GM19239 (cell line): ENCODE measurements at regions not wholly inside any gene's neighbourhood (a gene's known extent, or its start where the extent isn't known, plus 50 kb on each side); places are given as distances from the start of the nearest gene placed in this dataset.
A peak's percentile ranks its signal among the peaks of the same experiment; 100 is the strongest.

Experiments used
- DNase-seq: peaks from one replicate; pipeline ENCODE4 v3.0.0; 2011; ENCODE audit warnings: low spot score; ENCODE audit not compliant: insufficient read length
- FAIRE-seq: peaks from 2 replicates; lab custom pipeline; 2011; peaks lifted over from hg19 to GRCh38; lab: Jason Lieb, UNC

DNA sequence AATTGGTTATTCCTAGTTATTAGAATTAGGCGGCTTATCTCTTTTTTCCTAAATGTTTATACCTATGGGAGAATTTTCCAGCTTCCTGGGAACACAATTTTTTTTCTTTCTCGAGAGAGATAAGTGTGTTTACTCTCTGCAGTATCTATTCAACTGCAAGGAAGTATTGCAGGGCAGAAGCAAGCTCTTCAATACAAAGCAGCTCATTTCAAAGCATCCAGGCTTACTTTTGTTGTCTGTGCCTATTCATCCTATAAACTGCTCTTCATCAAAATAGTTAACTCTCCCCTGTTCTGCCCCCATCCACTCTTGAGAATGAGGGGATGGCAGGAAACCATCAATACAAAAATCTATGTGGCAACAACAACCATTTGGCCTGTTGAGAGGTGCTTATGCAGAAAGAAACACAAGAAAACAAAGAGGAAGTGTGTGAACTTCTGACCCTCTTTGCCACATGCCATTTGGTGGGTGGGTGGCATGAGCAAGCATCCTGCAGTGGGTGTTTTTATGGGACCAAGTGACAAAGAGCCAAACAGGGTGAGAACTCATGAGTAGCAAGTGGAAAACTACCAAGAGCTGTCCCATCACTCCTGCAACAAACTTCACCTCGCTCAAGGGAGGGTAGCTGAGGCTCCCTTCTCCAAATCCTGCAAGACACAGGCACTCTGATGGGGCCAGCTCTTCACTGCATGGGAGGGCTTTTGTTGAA is 50.6 kb upstream of the MRPS6 start:
- DNase-seq, result no peak

DNA sequence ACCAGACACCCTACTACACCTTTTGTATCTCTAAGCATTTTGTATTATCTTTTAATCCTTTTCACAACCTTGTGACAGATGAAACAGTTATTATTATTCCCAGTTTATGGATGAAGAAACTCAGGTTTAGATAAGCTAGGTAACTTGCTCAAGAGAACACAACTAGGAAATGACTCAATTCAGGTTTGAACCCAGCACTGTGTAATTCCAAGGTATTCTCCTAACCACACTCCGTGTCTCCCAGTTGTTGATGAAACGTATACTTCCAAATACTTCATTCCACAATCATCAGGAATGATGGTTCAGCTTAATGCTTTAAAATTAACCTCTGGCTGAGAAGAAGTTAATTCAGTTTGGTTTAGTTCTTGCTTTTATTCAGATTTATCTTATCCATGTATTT is 51.7 kb upstream of the MRPS6 start:
- FAIRE-seq (peak; percentile 44), DNase-seq (no peak)

More for the DNA sequence above, 50.6 kb upstream of the MRPS6 start:
- FAIRE-seq, result peak; percentile 67

DNA sequence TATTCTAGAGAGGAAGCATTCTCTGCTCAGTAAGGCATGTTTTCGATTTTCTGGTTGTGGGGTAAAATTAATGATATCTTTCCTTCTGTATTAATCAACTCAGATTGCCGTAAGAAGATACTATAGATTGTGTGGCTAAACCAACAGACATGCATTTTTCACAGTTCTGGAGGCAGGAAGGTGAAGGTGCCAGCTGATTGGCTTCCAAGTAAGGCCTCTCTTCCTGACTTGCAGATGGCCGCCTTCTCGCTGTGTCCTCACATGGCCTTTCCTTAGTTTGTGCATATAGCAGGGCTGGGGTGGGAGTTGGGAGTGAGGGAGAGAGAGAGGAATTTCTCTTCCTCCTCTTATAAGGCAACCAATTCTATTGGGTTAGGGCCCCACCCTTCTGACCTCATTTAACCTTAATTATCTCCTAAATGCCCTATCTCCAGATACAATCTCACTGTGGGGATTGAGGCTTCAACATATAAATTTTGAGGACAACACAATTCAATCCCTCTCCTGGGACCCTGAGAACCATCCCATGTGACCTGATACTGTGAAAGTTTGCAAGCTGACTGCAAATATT is 52.3 kb upstream of the MRPS6 start:
- DNase-seq (no peak), FAIRE-seq (peak; percentile 23)

DNA sequence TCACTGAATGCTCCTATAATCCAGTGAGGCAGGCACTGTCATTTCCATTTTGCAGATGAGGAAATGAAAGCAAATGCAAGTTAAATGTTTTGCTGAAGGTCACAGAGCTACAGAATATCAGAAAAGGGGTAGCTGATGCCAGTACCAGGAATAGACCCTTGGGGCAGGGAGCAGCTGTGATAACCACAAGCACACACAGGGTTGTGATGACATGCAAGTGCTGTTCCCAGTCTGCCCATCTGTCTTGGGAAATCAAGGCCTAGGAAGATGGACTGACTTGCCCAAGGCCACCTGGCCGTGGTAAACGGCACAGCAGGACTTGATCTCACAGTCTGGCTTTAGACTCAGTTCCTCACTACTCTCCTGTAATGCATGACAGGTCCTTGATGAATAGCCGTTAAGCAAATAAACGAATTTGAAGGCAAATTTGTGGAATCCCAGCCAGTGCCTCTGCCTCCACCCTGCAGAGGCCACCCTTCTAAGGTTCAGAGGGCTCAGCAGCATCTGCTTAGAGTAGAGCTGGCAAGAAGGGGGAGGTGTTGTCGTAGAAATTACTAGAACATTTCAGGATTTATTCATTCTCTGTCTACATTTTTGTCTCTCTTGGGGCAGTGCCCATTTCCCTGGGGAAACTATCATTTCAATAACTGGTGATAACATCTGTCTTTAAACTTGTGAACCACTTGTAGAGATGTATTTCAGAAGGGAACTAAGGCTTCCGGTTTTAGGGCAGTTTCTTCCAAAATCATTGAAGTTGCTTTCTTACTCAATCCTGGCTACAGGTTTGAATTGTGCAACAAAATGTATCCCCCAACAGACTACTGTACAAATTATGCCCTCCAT is 53.2 kb upstream of the MRPS6 start:
- FAIRE-seq, result peak; percentile 98

DNA sequence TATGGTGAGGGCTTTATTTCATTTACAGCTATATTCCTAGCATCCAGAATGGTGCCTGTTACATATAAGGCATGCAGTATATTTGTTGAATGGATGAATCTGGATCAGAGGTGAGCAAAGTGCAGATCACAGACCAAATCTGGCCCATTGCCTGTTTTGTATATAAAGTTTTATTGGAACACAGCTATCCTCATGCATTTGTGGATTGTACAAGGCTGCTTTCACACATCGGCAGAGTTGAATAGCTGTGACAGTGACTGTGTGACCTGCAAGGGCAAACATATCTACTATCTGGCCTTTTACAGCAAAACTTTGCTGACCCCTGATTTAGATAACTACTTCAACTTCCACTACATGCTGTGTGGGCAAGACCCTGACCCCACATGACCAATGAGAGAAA is 54.0 kb upstream of the MRPS6 start:
- FAIRE-seq (no peak), DNase-seq (no peak)

More for the DNA sequence above, 53.2 kb upstream of the MRPS6 start:
- no peak for DNase-seq

DNA sequence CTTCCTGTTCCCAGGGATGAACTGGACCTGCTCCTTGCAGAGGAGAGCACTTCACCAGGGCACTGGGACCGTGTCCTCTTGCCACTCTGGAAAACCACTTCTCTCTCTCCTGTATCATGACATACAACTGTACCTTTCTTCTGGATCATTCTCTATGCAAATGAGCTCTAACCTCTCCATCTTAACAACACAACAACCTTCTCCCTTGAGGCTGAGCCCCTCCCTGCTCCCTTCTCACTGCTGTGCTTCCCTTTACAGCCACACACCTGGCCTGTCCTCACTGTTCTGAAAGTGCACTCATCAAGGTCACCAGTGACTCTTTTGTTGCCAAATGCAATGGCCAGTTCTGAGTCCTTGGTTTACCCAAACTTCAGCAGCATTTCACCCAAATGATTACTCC is 54.5 kb upstream of the MRPS6 start:
- FAIRE-seq (peak; percentile 87), DNase-seq (no peak)

DNA sequence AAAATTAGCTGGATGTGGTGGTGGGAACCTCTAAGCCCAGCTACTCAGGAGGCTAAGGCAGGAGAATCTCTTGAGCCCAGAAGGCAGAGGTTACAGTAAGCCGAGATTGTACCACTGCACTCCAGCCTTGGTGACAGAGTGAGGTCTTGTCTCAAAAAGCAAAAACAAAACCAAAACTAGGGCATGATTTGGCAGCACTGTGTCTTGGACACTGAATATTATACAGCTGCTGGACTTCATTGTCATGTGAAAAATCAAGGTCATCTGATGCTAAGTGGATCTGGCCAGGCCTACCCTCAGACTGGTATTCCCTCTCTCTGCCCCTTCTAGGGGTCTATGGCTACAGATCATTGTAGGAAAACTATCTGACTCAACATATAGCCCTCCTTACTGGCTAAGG is 55.2 kb upstream of the MRPS6 start:
- DNase-seq, result no peak
- FAIRE-seq, result peak; percentile 90

DNA sequence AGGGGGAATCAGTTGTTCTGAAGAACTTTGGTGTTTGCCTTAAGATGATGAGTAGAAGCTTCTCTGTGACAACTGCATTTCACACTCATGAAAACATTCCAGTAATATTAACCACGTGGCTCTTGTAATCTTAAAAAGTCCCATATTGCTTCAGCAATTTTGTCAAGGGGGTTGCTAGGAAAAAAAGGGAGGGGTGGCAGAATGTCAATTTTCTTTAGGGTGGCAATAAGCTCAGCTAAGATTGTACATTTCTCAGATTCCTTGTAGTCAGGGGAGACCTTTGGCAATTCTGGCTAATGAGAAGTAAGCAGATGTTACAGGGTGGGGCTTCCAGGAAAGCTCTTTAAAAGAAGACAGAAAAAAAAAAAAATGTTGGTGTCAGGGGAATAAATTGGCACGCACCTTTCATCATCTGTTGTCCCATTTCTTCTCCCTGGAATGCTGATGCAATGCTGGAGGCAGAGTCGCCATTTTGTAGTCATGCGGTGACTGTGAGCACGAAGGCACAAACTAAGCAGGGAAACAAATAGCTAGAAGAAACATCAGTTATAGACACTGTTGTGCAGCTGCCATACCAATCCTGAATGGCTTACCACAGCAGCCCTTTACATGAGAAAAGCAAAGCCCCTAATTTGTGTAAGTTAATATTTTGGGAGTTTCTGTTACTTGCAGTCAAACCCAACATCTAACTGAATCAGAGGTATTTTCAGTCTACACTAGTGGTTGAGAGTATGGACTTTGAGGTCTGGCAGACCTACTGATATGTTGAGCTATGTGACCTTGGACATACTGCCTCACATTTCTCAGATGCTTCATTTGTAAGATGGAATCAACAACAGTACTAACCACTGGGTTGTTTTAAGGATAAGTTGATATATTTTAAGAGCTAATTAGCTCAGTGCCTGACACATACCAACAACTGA is 56.1 kb upstream of the MRPS6 start:
- FAIRE-seq (peak; percentile 91), DNase-seq (no peak)

DNA sequence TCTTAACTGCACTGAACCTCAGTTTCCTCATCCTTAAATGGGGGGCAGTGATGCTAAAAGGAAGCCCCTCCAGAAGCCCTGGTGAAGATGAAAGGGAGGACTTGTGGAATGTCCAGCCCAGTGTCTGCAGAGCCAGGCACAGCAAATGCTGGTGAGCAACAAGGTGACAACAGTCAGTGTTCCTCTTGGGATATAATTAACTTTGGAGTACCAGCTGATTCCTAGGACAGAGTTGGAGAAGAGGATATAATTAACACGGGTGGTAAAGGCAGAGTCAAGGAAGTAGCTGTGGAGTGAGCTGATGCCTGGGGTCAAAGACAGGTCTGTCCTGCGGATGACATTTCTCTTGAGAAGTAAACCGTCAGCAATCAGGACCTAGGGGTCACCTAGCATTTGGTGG is 60.7 kb upstream of the MRPS6 start:
- no peak for DNase-seq
- FAIRE-seq, result no peak

DNA sequence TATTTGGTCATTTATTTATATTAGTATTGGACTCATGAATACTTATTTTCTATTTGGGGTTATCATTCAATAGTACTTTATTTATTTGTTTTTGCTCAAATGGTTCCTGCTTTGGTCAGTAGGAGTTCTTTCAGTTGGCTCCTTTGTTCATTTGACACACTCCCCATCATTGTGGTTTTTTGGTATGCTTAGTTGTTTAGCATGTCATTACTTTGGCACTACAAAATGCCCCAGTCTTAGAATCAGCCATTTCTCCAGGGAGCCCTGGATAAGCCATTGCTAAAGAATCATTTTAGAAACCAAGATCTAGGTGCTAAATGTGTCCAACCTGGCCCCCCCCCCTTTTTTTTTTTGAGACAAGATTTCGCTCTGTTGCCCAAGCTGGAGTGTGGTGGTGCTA is 61.7 kb upstream of the MRPS6 start:
- DNase-seq, result no peak
- FAIRE-seq, result no peak

DNA sequence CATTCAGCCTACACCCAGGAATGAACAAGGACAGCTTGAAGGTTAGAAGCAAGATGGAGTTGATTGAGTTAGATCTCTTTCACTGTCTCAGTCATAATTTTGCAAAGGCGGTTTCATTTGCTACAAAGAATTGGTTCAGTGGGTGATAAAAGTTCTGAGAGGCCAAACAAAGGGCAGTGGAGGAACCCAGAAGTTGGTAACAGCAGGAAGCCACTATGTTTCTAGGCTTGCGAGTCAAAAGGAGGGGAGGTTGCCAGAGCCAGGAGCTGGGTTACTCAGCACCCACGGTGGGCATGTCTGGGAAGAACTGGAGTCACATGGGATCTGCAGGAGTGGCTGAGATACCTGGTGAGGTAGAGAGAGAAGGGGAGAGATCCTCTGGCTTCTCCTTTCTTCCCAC is 64.2 kb upstream of the MRPS6 start:
- no peak for FAIRE-seq
- no peak for DNase-seq

DNA sequence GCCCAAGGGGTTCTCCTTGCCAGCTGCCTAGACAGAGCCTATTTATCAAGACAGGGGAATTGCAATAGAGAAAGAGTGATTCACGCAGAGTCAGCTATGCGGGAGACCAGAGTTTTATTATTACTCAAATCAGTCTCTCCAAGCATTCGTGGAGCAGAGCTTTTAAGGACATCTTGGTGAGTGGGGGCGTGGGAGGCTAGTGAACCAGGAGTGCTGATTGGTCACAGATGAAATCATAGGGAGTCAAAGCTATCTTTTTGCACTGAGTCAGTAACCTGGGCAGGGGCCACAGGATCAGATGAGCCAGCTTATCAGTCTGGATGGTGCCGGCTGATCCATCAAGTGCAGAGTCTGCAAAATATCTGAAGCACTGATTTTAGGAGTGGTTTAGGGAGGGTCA is 64.8 kb upstream of the MRPS6 start:
- no peak for FAIRE-seq
- DNase-seq, result no peak

DNA sequence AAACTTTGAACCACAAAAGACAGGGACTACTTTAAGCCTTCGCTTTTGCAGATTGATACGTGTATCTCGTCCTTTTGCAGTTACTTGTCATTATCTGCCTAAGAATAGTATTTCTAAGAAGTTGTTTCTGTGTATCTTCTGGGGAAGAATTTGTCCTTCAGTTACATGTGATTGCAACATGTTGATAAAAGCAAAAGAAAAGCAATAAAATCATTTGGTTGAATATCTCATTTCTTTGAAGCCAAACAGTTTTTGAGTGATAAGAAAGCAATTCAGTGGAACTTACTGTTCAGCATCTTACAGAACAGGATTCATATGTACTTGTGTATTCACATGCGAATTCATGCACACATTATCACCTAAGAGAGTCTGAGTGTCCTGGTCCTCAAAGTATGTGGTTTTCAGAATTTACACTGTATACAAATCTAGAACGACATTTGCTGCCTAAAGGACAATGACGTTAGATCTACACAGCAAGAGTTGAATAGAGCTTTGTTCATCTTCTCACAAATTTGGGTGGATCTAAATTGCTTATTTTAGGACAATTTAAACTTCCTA is 66.7 kb upstream of the MRPS6 start:
- no peak for DNase-seq
- no peak for FAIRE-seq

DNA sequence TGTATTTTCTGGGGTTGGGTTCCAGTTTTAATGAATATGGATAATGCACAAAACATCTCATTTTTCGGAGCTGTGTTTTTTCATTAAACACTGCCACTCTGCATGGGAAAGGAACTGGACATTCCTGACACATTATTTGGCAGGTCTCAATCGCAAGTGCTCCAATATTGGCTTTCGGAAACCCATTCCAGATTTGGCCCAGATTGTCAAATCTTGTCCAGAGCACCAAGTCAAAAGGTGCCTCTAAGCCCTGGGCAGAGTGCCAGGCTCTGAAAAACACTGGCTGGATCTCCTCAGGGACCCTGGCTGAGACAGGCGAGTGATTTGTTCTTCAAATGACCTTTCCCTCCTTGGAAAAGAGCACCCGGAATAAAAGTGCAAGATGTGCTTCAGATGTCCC is 68.4 kb upstream of the MRPS6 start:
- FAIRE-seq, result no peak

DNA sequence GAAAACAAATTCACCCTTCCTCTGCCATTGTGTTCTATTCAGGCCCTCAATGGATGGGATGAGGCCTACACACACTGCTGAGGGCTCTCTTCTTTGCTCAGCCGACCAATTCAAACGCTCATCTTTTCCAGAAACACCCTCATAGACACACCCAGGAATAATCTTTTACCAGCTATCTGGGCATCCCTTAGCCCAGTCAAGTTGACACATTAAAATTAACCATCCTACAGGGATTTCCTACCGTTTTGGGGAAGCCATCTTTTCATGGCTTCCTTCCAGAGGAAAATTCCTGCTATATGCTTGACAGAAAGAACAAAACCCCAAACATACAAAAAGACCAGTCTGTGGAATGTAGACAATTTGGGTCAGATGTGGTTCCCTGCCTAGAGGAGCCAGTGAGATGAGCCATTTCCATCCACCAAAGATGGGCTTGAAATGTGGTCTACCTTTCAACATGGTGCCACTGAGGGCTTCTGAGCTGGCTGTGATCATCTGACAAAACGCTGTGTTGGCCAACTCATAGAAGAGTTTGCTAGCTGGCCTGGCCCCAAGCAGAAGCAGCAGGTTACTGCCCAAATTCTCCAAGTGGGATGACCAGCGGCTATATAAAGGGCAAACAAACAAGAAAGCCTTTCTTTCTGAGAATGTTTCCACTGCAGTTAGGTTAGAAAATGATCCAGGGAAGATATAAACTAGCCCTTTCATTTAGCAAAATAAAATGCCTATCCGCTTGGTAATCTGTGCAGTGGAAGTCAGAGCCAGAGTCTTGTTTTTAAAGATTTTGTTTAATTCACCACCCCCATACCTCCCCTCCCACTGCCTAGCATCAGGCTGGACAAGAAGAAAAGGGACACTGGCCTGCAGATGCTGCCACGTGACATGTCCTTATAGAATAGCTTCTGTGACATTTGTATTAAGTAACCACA is 69.1 kb upstream of the MRPS6 start:
- FAIRE-seq (no peak), DNase-seq (no peak)

More for the DNA sequence above, 68.4 kb upstream of the MRPS6 start:
- no peak for DNase-seq

DNA sequence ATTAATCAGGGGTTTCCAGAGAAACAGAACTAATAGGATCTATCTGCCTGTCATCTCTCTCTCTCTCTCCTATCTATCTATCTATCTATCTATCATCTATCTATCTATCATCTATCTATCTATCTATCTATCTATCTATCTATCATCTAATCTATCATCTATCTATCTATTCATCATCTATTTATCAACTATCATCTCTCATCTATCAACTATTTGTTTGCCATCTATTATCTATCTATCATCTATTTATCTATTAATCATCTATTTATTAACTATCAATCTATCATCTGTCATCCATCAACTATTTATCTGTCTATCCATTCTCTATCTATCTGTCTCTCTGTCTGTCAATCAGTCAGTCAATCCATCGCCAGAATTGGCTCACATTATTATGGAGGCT is 70.0 kb upstream of the MRPS6 start:
- FAIRE-seq, result no peak

DNA sequence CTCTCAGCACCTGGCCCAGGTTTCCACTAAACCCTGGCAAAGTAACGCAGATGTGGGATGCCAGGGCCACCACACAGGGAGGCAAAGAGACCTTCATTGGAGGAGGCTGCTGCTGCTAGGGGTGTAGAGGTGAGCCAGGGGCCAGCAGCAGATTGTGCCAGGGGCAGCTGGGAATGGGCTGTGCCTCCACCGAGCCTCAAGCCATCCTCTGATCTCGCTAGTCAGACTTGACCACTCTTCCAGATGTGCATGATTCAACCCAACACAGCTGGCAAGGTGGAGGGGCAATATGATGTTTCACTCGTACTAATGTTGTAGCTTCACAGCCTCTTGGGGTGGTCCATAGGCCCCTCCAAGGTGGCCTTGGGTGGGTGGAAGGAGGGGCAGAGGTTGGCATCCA is 73.0 kb upstream of the MRPS6 start:
- DNase-seq (no peak), FAIRE-seq (no peak)

More for the DNA sequence above, 70.0 kb upstream of the MRPS6 start:
- no peak for DNase-seq

DNA sequence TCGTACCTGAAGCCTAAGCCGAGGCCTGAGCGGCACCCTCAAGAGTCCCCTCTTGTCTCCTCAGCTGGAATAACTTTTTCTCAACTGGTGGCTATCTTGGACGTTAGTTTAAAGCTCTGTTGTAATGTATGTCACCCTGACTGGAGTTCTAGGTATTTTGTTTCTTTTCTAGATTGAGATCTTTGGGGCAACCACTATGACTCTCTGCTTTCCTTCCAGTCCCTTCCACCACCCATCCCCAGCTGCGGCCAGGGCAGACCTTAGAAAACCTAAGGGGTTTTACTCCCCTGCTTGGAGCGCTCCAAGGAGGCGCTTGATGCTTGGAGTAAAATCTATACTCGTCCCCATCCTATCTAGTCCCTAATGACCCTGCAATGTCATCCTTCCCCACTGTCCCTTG is 74.6 kb upstream of the MRPS6 start:
- no peak for FAIRE-seq
- DNase-seq, result no peak

DNA sequence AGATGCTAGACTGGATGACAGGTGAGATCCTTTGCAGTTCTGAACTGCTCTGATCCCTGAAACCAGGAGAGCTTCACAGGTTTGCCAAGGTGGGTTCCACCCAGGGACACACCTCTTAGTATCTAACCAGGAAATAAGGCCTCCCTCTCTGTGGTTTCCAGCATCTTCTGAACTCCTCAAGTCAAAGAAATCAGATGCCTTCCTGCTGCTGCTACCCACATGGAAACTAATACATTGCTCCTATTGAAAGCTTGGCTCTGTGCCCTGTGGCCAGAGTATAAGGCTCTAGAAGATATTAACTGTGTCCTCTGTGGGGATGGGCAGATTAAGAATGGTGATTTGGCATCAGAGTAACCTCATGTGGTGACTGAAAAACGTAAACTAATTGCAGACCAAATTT is 75.0 kb upstream of the MRPS6 start:
- FAIRE-seq (no peak), DNase-seq (no peak)
